Endodermal cell (in vitro differentiated cells): ENCODE measurements at regions not wholly inside any gene's neighbourhood (a gene's known extent, or its start where the extent isn't known, plus 50 kb on each side); places are given as distances from the start of the nearest gene placed in this dataset.

Experiments
- DNase-seq: peaks from one replicate; pipeline ENCODE4 v3.0.0-alpha.2; 2017
- H3K27ac ChIP-seq: 2 replicates; pipeline ENCODE4 v1.5.1; 2013; ENCODE audit warnings: mild to moderate bottlenecking, low read depth, low read length, moderate library complexity
- H3K27me3 ChIP-seq: 2 replicates; pipeline ENCODE4 v1.6.1; 2013; ENCODE audit warnings: mild to moderate bottlenecking, low read length, moderate library complexity; ENCODE audit not compliant: insufficient read depth, control insufficient read depth, poor library complexity, severe bottlenecking
- H3K36me3 ChIP-seq: 2 replicates; pipeline ENCODE4 v1.7.0; 2013; ENCODE audit warnings: mild to moderate bottlenecking, low read length, moderate library complexity; ENCODE audit not compliant: control insufficient read depth, insufficient read depth
- H3K4me1 ChIP-seq: one replicate; pipeline ENCODE4 v1.7.0; 2013; ENCODE audit warnings: low read length; ENCODE audit not compliant: control insufficient read depth, insufficient read depth
- H3K4me3 ChIP-seq: 2 replicates; pipeline ENCODE4 v1.5.1; 2013; ENCODE audit warnings: mild to moderate bottlenecking, low read length, moderate library complexity
- H3K9ac ChIP-seq: 2 replicates; pipeline ENCODE4 v1.6.1; 2013; ENCODE audit warnings: mild to moderate bottlenecking, low read length, moderate library complexity; ENCODE audit not compliant: poor library complexity, severe bottlenecking; ENCODE audit errors: extremely low read depth
- H3K9me3 ChIP-seq: 2 replicates; pipeline ENCODE4 v1.6.1; 2013; ENCODE audit warnings: mild to moderate bottlenecking, low read length, moderate library complexity; ENCODE audit not compliant: control insufficient read depth
- H3K27ac Mint-ChIP-seq: 2 replicates; pipeline ENCODE4 v1.8.0; 2020; ENCODE audit warnings: mixed read lengths
- H3K27me3 Mint-ChIP-seq: 2 replicates; pipeline ENCODE4 v1.8.0; 2021; ENCODE audit warnings: mild to moderate bottlenecking, mixed read lengths; ENCODE audit not compliant: insufficient read depth
- H3K36me3 Mint-ChIP-seq: 2 replicates; pipeline ENCODE4 v1.8.0; 2020; ENCODE audit warnings: low read depth, mixed read lengths
- H3K4me1 Mint-ChIP-seq: 2 replicates; pipeline ENCODE4 v1.8.0; 2020; ENCODE audit warnings: mixed read lengths
- H3K4me3 Mint-ChIP-seq: 2 replicates; pipeline ENCODE4 v1.8.0; 2020; ENCODE audit warnings: mild to moderate bottlenecking, moderate library complexity, mixed read lengths
- H3K9me3 Mint-ChIP-seq: 2 replicates; pipeline ENCODE4 v1.8.0; 2020; ENCODE audit warnings: mild to moderate bottlenecking, mixed read lengths
- WGBS, 2 experiments: methylation state at CpG; one replicate each; pipeline versions ENCODE4 v1.1.5 to v1.1.7; 2013; ENCODE audit warnings: missing lambda C conversion rate in 2 of 2, mixed read lengths in 1 of 2; ENCODE audit not compliant: insufficient coverage in 1 of 2, insufficient read length in 1 of 2; 5-methylcytosine and 5-hydroxymethylcytosine counted together
- TF ChIP-seq, protein P1 (sequence below): fragments of 200-600 bp; sonication (generic); conservative IDR thresholded peaks from 2 replicates; pipeline ENCODE4 v1.5.0; 2021; ENCODE audit warnings: antibody characterized with exemption, mild to moderate bottlenecking

GRCh38 chr11:21631991-21632390 is 560.9 kb upstream of the ANO5 start:
- Mint-ChIP-seq H3K36me3 (no peaks in the 10 kb centered on the region), H3K27ac (no peak overlapping the region), H3K4me3 (no peak overlapping the region), H3K4me1 (peaks cover 5% of the 10 kb centered on the region), H3K27me3 (no peaks in the 10 kb centered on the region), H3K9me3 (no peaks in the 10 kb centered on the region)
- WGBS, 2 experiments, result 94 to 96% methylated on average over 7 of the region's 7 CpGs
- Histone ChIP-seq H3K9me3 (no peaks in the 10 kb centered on the region), H3K27ac (no peak overlapping the region), H3K4me3 (no peak overlapping the region), H3K36me3 (no peaks in the 10 kb centered on the region), H3K4me1 (no peaks in the 10 kb centered on the region), H3K9ac (no peak overlapping the region), H3K27me3 (no peaks in the 10 kb centered on the region)
- TF ChIP-seq, protein P1, sequence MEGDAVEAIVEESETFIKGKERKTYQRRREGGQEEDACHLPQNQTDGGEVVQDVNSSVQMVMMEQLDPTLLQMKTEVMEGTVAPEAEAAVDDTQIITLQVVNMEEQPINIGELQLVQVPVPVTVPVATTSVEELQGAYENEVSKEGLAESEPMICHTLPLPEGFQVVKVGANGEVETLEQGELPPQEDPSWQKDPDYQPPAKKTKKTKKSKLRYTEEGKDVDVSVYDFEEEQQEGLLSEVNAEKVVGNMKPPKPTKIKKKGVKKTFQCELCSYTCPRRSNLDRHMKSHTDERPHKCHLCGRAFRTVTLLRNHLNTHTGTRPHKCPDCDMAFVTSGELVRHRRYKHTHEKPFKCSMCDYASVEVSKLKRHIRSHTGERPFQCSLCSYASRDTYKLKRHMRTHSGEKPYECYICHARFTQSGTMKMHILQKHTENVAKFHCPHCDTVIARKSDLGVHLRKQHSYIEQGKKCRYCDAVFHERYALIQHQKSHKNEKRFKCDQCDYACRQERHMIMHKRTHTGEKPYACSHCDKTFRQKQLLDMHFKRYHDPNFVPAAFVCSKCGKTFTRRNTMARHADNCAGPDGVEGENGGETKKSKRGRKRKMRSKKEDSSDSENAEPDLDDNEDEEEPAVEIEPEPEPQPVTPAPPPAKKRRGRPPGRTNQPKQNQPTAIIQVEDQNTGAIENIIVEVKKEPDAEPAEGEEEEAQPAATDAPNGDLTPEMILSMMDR, result no peak
- DNase-seq, result no peak

GRCh38 chr11:21634491-21634890 is 558.4 kb upstream of the ANO5 start:
- no peak for DNase-seq
- WGBS, 2 experiments, result 92% methylated on average over 3 of the region's 3 CpGs; no CpG with 5 or more reads in 1 of the 2 experiments
- H3K9ac ChIP-seq, result no peak overlapping the region
- H3K4me1 Mint-ChIP-seq, result peaks cover 5% of the 10 kb centered on the region
- no peak overlapping the region for H3K4me3 ChIP-seq
- no peaks in the 10 kb centered on the region for H3K27me3 Mint-ChIP-seq
- TF ChIP-seq, protein P1, result no peak
- no peaks in the 10 kb centered on the region for H3K27me3 ChIP-seq
- no peak overlapping the region for H3K27ac Mint-ChIP-seq
- no peaks in the 10 kb centered on the region for H3K36me3 Mint-ChIP-seq
- no peaks in the 10 kb centered on the region for H3K9me3 ChIP-seq
- H3K9me3 Mint-ChIP-seq, result no peaks in the 10 kb centered on the region
- no peak overlapping the region for H3K4me3 Mint-ChIP-seq
- H3K27ac ChIP-seq, result no peak overlapping the region
- H3K36me3 ChIP-seq, result no peaks in the 10 kb centered on the region
- H3K4me1 ChIP-seq, result no peaks in the 10 kb centered on the region

GRCh38 chr11:21634956-21635355 is 557.9 kb upstream of the ANO5 start:
- TF ChIP-seq, protein P1, result no peak
- no peak for DNase-seq
- Mint-ChIP-seq H3K4me3 (no peak overlapping the region), H3K9me3 (no peaks in the 10 kb centered on the region), H3K36me3 (no peaks in the 10 kb centered on the region), H3K4me1 (peaks cover 5% of the 10 kb centered on the region), H3K27me3 (no peaks in the 10 kb centered on the region), H3K27ac (no peak overlapping the region)
- Histone ChIP-seq H3K36me3 (no peaks in the 10 kb centered on the region), H3K4me1 (no peaks in the 10 kb centered on the region), H3K4me3 (no peak overlapping the region), H3K9ac (no peak overlapping the region), H3K27me3 (no peaks in the 10 kb centered on the region), H3K9me3 (no peaks in the 10 kb centered on the region), H3K27ac (no peak overlapping the region)
